ENCODE measurements at regions not wholly inside any gene's neighbourhood (a gene's known extent, or its start where the extent isn't known, plus 50 kb on each side); places are given as distances from the start of the nearest gene placed in this dataset.
"Not testable (repeated sequence)": the region's sequence is repeated elsewhere in the genome, so short reads cannot be mapped to it uniquely, and the experiment has no call there.

DNA sequence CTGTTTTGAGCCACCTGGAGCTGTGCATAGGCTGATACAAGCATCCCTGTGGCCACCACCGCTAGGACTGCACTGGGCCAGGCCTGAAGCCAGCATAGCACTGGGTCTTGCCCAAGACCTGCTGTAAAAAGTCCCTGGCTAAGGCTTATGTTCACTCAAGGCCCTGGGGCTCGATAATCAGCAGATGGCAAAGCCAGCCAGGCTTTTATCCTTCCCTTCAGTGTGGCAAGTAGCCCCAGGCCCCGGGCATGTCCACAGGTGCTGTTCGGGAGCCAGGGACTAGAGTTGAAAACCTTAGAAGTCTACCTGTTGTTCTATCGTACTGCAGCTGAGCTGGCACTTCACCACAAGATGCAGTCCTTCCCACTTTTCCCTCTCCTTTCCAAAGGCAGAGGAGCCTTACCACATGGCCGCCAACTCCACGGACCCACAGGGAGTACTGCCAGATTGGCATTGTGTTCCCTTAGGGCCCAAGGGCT, 226.4 kb upstream of the ZNF217 start:
- Mint-ChIP-seq H3K36me3 (ENCODE audit: low read depth) (no peaks in the 10 kb centered on the region), H3K9me3 (no peaks in the 10 kb centered on the region)
- intact Hi-C loops (cut with micrococcal nuclease): loop anchor here (10.0 kb wide), 1 partner anchor 55 kb away; no protein-coding TSS in a partner anchor

DNA sequence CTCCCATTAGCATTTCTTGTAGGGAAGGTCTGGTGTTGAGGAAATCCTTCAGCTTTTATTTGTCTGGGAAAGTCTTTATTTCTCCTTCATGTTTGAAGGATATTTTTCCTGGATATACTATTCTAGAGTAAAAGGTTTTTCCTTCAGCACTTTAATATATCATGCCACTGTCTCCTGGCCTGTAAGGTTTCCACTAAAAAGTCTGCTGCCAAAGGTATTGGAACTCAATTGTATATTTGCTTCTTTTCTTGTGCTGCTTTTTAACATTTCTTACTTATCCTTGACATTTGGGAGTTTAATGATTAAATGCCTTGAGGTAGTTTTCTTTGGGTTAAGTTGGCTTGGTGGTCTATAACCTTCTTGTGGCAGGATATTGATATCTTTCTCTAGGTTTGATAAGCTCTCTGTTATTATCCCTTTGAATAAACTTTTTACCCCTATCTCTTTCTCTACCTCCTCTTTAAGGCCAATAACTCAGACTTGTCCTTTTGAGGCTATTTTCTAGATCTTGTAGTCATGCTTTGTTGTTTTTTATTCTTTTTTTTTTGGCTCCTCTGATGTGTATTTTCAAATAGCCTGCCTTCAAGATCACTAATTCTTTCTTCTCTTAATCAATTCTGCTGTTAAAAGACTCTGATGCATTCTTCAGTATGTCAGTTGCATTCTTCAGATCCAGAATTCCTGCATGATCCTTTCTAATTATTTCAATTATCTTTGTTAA, 225.0 kb upstream of the ZNF217 start:
- Mint-ChIP-seq H3K4me1 (ENCODE audit: low read depth) (peaks cover 11% of the 10 kb centered on the region), H3K4me3 (no peak overlapping the region), H3K9me3 (no peaks in the 10 kb centered on the region), H3K36me3 (ENCODE audit: low read depth) (no peaks in the 10 kb centered on the region), H3K27ac (no peak overlapping the region), H3K27me3 (no peaks in the 10 kb centered on the region)
- intact Hi-C loops (cut with micrococcal nuclease): loop anchor here (10.0 kb wide), 1 partner anchor 54 kb away; no protein-coding TSS in a partner anchor

More for the DNA sequence above, 226.4 kb upstream of the ZNF217 start:
- H3K4me1 Mint-ChIP-seq (ENCODE audit: low read depth): peaks cover 16% of the 10 kb centered on the region
- H3K4me3 Mint-ChIP-seq: no peak overlapping the region
- no peak overlapping the region for H3K27ac Mint-ChIP-seq
- H3K27me3 Mint-ChIP-seq: no peaks in the 10 kb centered on the region

DNA sequence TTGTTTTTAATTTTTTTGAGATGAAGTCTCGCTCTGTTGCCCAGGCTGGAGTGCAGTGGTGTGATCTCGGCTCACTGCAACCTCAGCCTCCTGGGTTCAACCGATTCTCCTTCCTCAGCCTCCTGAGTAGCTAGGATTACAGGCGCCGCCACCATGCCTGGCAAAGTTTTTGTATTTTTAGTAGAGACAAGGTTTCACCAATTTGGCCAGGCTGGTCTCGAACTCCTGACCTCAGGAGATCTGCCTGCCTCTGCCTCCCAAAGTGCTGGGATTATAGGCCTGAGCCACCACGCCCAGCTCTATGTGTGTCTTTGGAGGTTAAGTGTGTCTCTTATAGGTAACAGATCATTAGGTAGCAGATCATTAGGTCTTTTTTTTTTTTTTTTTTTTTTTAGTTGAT, 223.9 kb upstream of the ZNF217 start:
- H3K4me3 Mint-ChIP-seq; H3K36me3 Mint-ChIP-seq (ENCODE audit: low read depth); H3K27ac Mint-ChIP-seq; H3K27me3 Mint-ChIP-seq; H3K9me3 Mint-ChIP-seq: not testable (repeated sequence)
- intact Hi-C loops (cut with micrococcal nuclease): loop anchor here (10.0 kb wide), 1 partner anchor 53 kb away; no protein-coding TSS in a partner anchor
- H3K4me1 Mint-ChIP-seq (ENCODE audit: low read depth): peaks cover 11% of the 10 kb centered on the region

DNA sequence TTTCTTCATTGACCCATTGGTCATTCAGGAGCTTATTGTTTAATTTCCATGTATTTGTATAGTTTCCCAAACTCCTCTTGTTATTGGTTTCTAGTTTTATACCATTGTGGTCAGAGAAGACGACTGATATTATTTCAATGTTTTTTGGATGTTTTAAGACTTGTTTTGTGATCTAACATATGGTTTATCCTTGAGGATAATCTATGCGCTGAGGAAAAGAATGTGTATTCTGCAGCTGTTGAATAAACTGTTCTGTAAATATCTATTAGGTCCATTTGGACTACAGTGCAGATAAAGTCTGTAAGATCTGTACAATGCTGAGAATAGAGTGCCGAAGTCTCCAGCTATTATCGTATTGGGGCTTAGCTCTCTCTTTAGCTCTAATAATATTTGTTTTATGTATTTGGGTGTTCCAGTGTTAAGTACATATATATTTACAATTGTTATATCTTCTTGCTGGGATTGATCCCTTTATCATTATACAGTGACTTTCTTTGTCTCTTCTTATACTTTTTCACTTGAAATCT, 223.3 kb upstream of the ZNF217 start:
- Mint-ChIP-seq H3K4me1 (ENCODE audit: low read depth) (peaks cover 11% of the 10 kb centered on the region), H3K4me3 (no peak overlapping the region), H3K27me3 (no peaks in the 10 kb centered on the region), H3K9me3 (no peaks in the 10 kb centered on the region), H3K27ac (no peak overlapping the region), H3K36me3 (ENCODE audit: low read depth) (no peaks in the 10 kb centered on the region)
- intact Hi-C loops (cut with micrococcal nuclease): loop anchor here (10.0 kb wide), 1 partner anchor 52 kb away; no protein-coding TSS in a partner anchor

DNA sequence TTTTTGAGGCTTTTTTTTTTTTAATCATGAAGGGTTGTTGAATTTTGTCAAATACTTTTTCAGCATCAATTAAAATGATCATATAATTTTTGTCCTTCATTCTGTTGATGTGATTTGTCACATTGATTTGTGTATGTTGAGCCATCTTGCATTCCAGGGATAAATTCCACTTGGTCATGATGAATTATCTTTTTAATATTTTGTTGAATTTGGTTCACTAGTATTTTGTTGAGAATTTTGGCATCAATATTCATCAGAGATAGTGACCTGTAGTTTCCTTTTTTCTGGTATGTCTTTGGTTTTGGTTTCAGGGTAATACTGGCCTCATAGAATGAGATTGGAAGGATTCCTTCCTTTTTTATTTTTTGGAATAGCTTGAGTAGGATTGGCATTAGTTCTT, 221.9 kb upstream of the ZNF217 start:
- no peaks in the 10 kb centered on the region for H3K36me3 Mint-ChIP-seq (ENCODE audit: low read depth)
- no peaks in the 10 kb centered on the region for H3K27me3 Mint-ChIP-seq
- H3K4me3 Mint-ChIP-seq: no peak overlapping the region
- H3K27ac Mint-ChIP-seq: no peak overlapping the region
- H3K4me1 Mint-ChIP-seq (ENCODE audit: low read depth): peaks cover 11% of the 10 kb centered on the region
- H3K9me3 Mint-ChIP-seq: no peaks in the 10 kb centered on the region
- intact Hi-C loops (cut with micrococcal nuclease): loop anchor here (10.0 kb wide), 1 partner anchor 51 kb away; no protein-coding TSS in a partner anchor

DNA sequence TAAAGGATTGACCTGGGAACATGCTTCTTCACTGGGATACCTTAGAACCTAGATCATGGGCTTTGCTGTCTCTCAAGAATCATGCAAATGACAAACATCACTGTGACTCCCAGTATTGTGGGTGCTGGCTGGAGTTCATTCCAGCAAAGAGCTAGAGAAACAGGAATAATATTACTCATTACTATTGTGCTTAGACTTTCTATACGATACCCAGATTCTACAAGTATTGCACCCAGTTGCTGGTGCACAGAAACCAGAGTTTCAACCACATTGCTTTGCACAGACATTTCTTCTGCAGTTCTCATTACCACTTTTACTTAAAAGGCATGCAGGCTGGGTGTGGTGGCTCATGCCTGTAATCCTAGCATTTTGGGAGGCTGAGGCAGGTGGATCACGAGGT, 220.4 kb upstream of the ZNF217 start:
- H3K4me3 Mint-ChIP-seq: no peak overlapping the region
- no peak overlapping the region for H3K27ac Mint-ChIP-seq
- H3K9me3 Mint-ChIP-seq: no peaks in the 10 kb centered on the region
- peaks cover 11% of the 10 kb centered on the region for H3K4me1 Mint-ChIP-seq (ENCODE audit: low read depth)
- no peaks in the 10 kb centered on the region for H3K36me3 Mint-ChIP-seq (ENCODE audit: low read depth)
- no peaks in the 10 kb centered on the region for H3K27me3 Mint-ChIP-seq
- intact Hi-C loops (cut with micrococcal nuclease): loop anchor here (10.0 kb wide), 1 partner anchor 49 kb away; no protein-coding TSS in a partner anchor

DNA sequence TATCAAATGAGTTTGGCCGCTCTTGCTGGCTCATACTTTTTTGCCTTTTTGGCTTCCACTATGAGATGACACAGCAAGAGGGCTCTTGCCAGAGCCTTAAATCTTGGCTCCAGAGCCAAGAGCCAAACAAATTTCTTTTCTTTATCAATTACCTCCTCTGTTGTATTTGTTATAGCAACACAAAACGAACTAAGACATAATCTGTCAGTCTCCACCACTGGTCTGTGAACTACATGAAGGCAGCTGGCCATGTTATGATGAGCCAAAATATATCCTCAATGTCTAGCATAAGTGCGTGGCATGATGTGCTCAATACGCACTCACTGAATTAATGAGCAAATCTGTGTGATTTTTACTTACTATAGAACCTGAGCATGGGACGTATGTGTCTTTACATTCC, 220.0 kb upstream of the ZNF217 start:
- Mint-ChIP-seq H3K27ac (no peak overlapping the region), H3K9me3 (no peaks in the 10 kb centered on the region), H3K4me1 (ENCODE audit: low read depth) (peaks cover 11% of the 10 kb centered on the region), H3K36me3 (ENCODE audit: low read depth) (no peaks in the 10 kb centered on the region), H3K27me3 (no peaks in the 10 kb centered on the region), H3K4me3 (no peak overlapping the region)
- intact Hi-C loops (cut with micrococcal nuclease): loop anchor here (10.0 kb wide), 1 partner anchor 49 kb away; no protein-coding TSS in a partner anchor

DNA sequence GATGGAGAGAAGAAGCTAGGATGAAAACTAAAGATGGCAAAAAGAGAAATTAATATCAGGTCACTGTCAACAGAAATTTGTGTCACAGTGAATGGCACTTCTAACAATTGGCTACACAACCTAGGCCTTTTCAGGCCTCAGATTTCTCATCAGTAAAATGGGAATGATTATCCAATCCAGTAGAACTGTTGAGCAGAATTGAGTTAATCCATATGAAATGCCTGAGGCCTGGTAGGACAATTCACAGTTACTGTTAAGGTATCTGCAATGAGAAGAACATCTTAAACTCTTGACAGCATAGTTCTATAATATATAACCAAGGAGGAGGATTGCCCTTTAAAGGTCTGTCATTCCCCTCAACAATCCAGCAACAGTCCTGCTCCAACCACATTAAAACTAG, 217.9 kb upstream of the ZNF217 start:
- H3K27me3 Mint-ChIP-seq: no peaks in the 10 kb centered on the region
- no peak overlapping the region for H3K27ac Mint-ChIP-seq
- intact Hi-C loops (cut with micrococcal nuclease): loop anchor here (10.0 kb wide), 1 partner anchor 47 kb away; no protein-coding TSS in a partner anchor
- peaks cover 11% of the 10 kb centered on the region for H3K4me1 Mint-ChIP-seq (ENCODE audit: low read depth)
- H3K4me3 Mint-ChIP-seq: no peak overlapping the region
- no peaks in the 10 kb centered on the region for H3K36me3 Mint-ChIP-seq (ENCODE audit: low read depth)
- no peaks in the 10 kb centered on the region for H3K9me3 Mint-ChIP-seq

DNA sequence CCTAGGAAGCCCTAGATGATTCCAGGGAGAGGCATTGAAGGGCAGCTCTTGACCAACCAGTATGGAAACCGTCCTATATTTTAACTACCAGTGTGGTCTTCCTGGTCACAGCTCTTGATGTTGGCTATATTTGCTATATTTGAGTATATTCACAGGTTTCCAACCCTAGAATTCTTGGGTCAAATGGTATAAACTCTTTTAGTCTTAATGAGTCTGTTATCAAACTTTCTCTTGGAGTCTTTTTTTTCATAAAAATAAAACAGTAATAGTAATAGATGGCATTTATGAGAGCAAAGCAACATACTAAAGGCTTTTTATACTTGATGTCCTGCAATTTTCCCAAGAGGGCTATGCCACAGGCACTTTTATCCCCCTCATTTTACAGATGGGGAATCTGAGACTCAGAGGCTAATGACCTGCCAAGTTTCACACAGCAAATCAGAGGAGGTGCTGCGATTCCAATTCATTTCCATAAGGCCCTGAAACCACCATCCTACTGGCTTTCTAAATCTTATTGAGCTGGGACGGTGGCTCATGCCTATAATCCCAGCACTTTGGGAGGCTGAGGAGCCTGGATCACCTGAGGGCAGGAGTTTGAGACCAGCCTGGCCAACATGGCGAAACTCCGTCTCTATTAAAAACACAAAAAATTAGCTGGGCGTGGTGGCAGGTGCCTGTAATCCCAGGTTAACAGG, 217.2 kb upstream of the ZNF217 start:
- no peak overlapping the region for H3K27ac Mint-ChIP-seq
- intact Hi-C loops (cut with micrococcal nuclease): loop anchor here (10.0 kb wide), 1 partner anchor 46 kb away; no protein-coding TSS in a partner anchor
- H3K9me3 Mint-ChIP-seq: no peaks in the 10 kb centered on the region
- no peak overlapping the region for H3K4me3 Mint-ChIP-seq
- H3K36me3 Mint-ChIP-seq (ENCODE audit: low read depth): no peaks in the 10 kb centered on the region
- no peaks in the 10 kb centered on the region for H3K27me3 Mint-ChIP-seq
- H3K4me1 Mint-ChIP-seq (ENCODE audit: low read depth): peaks cover 4% of the 10 kb centered on the region

DNA sequence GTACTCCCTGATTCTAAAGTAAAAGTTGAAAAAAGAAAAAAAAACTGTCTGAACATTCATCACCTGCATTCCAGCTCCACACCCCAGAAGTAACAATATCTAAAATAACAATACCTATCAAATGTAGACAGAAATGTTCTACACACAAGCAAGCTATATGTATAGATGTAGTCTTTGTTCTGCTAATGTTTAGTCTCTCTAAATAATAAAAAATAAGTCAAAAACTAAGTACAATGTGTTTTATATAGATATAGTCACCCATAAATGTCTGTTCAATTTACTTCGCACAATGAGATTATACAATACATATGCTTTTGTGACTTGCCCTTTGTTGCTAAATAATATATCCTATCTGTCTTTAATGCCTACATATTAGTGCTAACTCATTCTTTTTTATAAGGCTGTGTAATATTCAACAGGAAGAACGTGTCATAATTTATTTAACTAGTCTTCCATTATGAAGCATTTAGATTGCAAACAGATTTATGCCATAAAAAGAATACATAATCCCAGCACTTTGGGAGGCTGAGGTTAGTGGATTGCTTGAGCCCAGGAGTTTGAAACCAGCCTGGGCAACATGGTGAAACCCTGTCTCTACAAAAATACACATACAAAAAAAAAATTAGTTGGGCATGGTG, 216.2 kb upstream of the ZNF217 start:
- H3K4me3 Mint-ChIP-seq: no peak overlapping the region
- no peaks in the 10 kb centered on the region for H3K4me1 Mint-ChIP-seq (ENCODE audit: low read depth)
- no peak overlapping the region for H3K27ac Mint-ChIP-seq
- no peaks in the 10 kb centered on the region for H3K27me3 Mint-ChIP-seq
- intact Hi-C loops (cut with micrococcal nuclease): loop anchor here (10.0 kb wide), 1 partner anchor 45 kb away; no protein-coding TSS in a partner anchor
- H3K9me3 Mint-ChIP-seq: no peaks in the 10 kb centered on the region
- H3K36me3 Mint-ChIP-seq (ENCODE audit: low read depth): no peaks in the 10 kb centered on the region

DNA sequence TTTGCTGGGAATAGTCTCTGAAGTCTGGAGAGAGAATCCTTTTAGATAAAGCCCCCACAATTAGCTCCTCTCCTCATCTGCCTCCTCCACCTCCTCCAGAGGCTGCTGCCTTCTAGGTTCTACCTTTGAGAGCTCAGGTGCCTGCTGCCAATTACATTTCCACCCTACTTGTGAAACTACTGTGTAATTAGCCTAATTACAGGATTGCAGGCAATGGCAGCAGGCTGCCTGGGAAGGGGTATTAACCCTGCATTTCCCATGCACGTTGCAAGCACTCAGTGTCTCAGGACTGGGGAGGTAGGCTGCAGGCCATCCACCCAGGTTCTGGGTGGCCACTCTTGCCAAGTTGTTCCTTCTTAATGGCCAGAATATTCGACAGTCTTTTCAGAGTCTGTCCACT, 215.6 kb upstream of the ZNF217 start:
- Mint-ChIP-seq H3K4me3 (no peak overlapping the region), H3K27ac (no peak overlapping the region), H3K9me3 (no peaks in the 10 kb centered on the region), H3K4me1 (ENCODE audit: low read depth) (no peaks in the 10 kb centered on the region), H3K27me3 (no peaks in the 10 kb centered on the region), H3K36me3 (ENCODE audit: low read depth) (no peaks in the 10 kb centered on the region)
- intact Hi-C loops (cut with micrococcal nuclease): no loop called here

DNA sequence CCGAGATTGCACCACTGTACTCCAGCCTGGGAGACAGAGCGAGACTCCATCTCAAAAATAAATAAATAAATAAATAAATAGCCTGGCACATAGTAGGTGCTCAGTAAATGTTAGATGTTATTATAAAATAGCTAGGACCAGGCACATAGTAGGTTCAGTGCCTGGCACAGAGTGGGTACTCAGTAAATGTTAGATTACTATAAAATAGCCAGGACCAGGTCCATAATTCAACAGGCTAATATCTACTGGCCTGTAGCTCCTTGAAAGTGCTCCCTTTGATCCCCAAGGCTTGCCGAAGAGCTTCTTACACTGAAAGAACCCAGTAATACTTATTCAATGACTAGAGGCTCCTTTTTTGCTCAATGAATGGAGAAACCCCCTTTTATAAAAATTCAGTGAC, 215.1 kb upstream of the ZNF217 start:
- intact Hi-C loops (cut with micrococcal nuclease): no loop called here
- no peaks in the 10 kb centered on the region for H3K27me3 Mint-ChIP-seq
- H3K4me3 Mint-ChIP-seq: no peak overlapping the region
- no peaks in the 10 kb centered on the region for H3K4me1 Mint-ChIP-seq (ENCODE audit: low read depth)
- H3K27ac Mint-ChIP-seq: no peak overlapping the region
- H3K9me3 Mint-ChIP-seq: no peaks in the 10 kb centered on the region
- no peaks in the 10 kb centered on the region for H3K36me3 Mint-ChIP-seq (ENCODE audit: low read depth)

DNA sequence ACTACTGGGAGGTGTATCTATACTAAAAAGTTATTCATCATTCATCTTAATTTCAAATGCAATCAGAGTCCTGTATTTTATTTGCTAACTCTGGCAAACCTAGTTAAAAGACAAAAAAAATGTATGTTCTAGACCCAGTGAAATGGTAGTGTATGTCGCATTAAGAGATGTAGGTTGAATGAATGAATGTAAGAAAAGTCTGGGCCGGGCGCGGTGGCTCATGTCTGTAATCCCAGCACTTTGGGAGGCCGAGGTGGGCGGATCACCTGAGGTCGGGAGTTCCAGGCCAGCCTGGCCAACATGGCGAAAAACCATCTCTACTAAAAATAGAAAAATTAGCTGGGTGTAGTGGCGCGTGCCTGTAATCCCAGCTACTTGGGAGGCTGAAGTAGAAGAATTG, 214.7 kb upstream of the ZNF217 start:
- H3K27me3 Mint-ChIP-seq; H3K4me1 Mint-ChIP-seq (ENCODE audit: low read depth); H3K27ac Mint-ChIP-seq; intact Hi-C loops (cut with micrococcal nuclease); H3K36me3 Mint-ChIP-seq (ENCODE audit: low read depth); H3K4me3 Mint-ChIP-seq; H3K9me3 Mint-ChIP-seq: not testable (repeated sequence)
